Kidney (tissue), 13 donors: ENCODE measurements at regions not wholly inside any gene's neighbourhood (a gene's known extent, or its start where the extent isn't known, plus 50 kb on each side); places are given as distances from the start of the nearest gene placed in this dataset.

Source experiments
- DNase-seq, 5 donors: peaks; one replicate each; pipeline ENCODE4 v3.0.0-alpha.2; 2013 to 2020
- FAIRE-seq: peaks from 2 replicates; lab custom pipeline; 2012; peaks lifted over from hg19 to GRCh38; lab: Jason Lieb, UNC
- H3K27ac ChIP-seq, 2 donors: one replicate each; pipeline ENCODE4 v1.7.0; 2013; ENCODE audit warnings: low read depth in 2 of 2, low read length in 2 of 2, inconsistent platforms in 1 of 2
- H3K27me3 ChIP-seq: one replicate; pipeline ENCODE4 v1.7.1; 2013; ENCODE audit warnings: low read length, inconsistent platforms; ENCODE audit not compliant: control insufficient read depth, insufficient read depth
- H3K36me3 ChIP-seq, 3 donors: one replicate each; pipeline versions ENCODE4 v1.7.0 to v1.7.1; 2013; ENCODE audit warnings: low read length in 3 of 3, control low read depth in 1 of 3, inconsistent platforms in 1 of 3; ENCODE audit not compliant: insufficient read depth in 3 of 3, control insufficient read depth in 2 of 3
- H3K4me1 ChIP-seq, 3 donors: one replicate each; pipeline versions ENCODE4 v1.7.0 to v1.7.1; 2013; ENCODE audit warnings: low read length in 3 of 3, inconsistent platforms in 1 of 3, low read depth in 1 of 3; ENCODE audit not compliant: control insufficient read depth in 2 of 3, insufficient read depth in 2 of 3
- H3K4me3 ChIP-seq, 3 donors: one replicate each; pipeline versions ENCODE4 v1.7.0 to v1.8.1; 2013; ENCODE audit warnings: low read length in 3 of 3, control low read depth in 1 of 3, inconsistent platforms in 1 of 3
- H3K9ac ChIP-seq, 3 donors: one replicate each; pipeline versions ENCODE4 v1.7.0 to v1.7.1; 2013; ENCODE audit warnings: low read length in 3 of 3, control low read depth in 1 of 3, inconsistent platforms in 1 of 3
- H3K9me3 ChIP-seq, 3 donors: one replicate each; pipeline versions ENCODE4 v1.7.0 to v1.7.1; 2013; ENCODE audit warnings: low read length in 3 of 3, control low read depth in 1 of 3, inconsistent platforms in 1 of 3; ENCODE audit not compliant: control insufficient read depth in 2 of 3, insufficient read depth in 1 of 3
- CTCF ChIP-seq: IDR thresholded peaks from 3 replicates; pipeline ENCODE4 v1.5.1; 2012; ENCODE audit warnings: mild to moderate bottlenecking, moderate library complexity, borderline replicate concordance; ENCODE audit not compliant: insufficient read depth; ENCODE audit errors: extremely low read depth
- intact Hi-C: fragments of 100-400 bp; cut with DNase I; formaldehyde crosslinking; loops from one replicate; pipeline ENCODE4 v1.11.1; 2022
- donor health status: control.
- donor health status: control.
- donor health status: control.
- donor health status: control.
- donor health status: control.
- donor health status: DM: yes; HTN: yes; CAD: no.
- donor health status: Normal renal cell carcinoma (clear cell type).

GRCh38 chr9:84485539-84485938 is 145.0 kb upstream of the SLC28A3 start:
- Histone ChIP-seq H3K4me1 (peaks cover 0 to 5% (median 0%) of the 10 kb centered on the region in 3 donors), H3K27ac (no peak overlapping the region), H3K4me3 (no peak overlapping the region), H3K9me3 (no peaks in the 10 kb centered on the region), H3K9ac (no peak overlapping the region), H3K36me3 (no peaks in the 10 kb centered on the region), H3K27me3 (no peaks in the 10 kb centered on the region)
- FAIRE-seq (no peak), DNase-seq (peak in 1 of 5 donors; percentile 46)
- TF ChIP-seq CTCF: no peak
- intact Hi-C loops: no loop called here

GRCh38 chr9:84486663-84487062 is 146.1 kb upstream of the SLC28A3 start:
- Histone ChIP-seq H3K36me3 (no peaks in the 10 kb centered on the region), H3K4me1 (peaks cover 0 to 5% (median 0%) of the 10 kb centered on the region in 3 donors), H3K9ac (no peak overlapping the region), H3K4me3 (no peak overlapping the region), H3K9me3 (no peaks in the 10 kb centered on the region), H3K27me3 (no peaks in the 10 kb centered on the region), H3K27ac (no peak overlapping the region)
- FAIRE-seq (no peak), DNase-seq (no peak)
- TF ChIP-seq CTCF: no peak
- intact Hi-C loops: no loop called here

GRCh38 chr9:84490206-84490841 is 149.8 kb upstream of the SLC28A3 start:
- no peak overlapping the region for H3K27ac ChIP-seq
- H3K9me3 ChIP-seq: no peaks in the 10 kb centered on the region
- H3K27me3 ChIP-seq: no peaks in the 10 kb centered on the region
- DNase-seq (no peak), FAIRE-seq (no peak)
- intact Hi-C loops: no loop called here
- H3K9ac ChIP-seq: no peak overlapping the region
- no peak overlapping the region for H3K4me3 ChIP-seq
- no peaks in the 10 kb centered on the region for H3K4me1 ChIP-seq
- H3K36me3 ChIP-seq: no peaks in the 10 kb centered on the region
- TF ChIP-seq CTCF: no peak

GRCh38 chr9:84490842-84491325 is 150.3 kb upstream of the SLC28A3 start:
- FAIRE-seq (no peak), DNase-seq (no peak)
- no peak overlapping the region for H3K9ac ChIP-seq
- no peak overlapping the region for H3K27ac ChIP-seq
- no peak overlapping the region for H3K4me3 ChIP-seq
- H3K36me3 ChIP-seq: no peaks in the 10 kb centered on the region
- TF ChIP-seq CTCF: no peak
- no peaks in the 10 kb centered on the region for H3K4me1 ChIP-seq
- H3K9me3 ChIP-seq: no peaks in the 10 kb centered on the region
- no peaks in the 10 kb centered on the region for H3K27me3 ChIP-seq
- intact Hi-C loops: no loop called here
